ENCODE measurements at regions not wholly inside any gene's neighbourhood (a gene's known extent, or its start where the extent isn't known, plus 50 kb on each side); places are given as distances from the start of the nearest gene placed in this dataset.

- in situ Hi-C loops (cut with HindIII; ENCODE audit: low pct_ligation_motif_present, low sequenced_read_pairs) = no loop called here
- H3K36me3 ChIP-seq (replicated peaks) = no peaks in the 10 kb centered on the region
- no peak for DNase-seq
- H3K27me3 ChIP-seq (replicated peaks) = no peaks in the 10 kb centered on the region
- H3K27ac ChIP-seq = no peak overlapping the region
- no peak for TF ChIP-seq CTCF (IDR thresholded peaks at IDR 0.05; ENCODE audit: low read depth, low read length, missing control alignments)
- no peak overlapping the region for H3K4me3 ChIP-seq (ENCODE audit: low read depth, low read length)
Measured at GRCh38 chr4:157527954-157528353, 307.4 kb downstream of the GRIA2 start.

GRCh38 chr4:157521906-157522305, 301.4 kb downstream of the GRIA2 start:
- H3K27ac ChIP-seq = no peak overlapping the region
- peak; percentile 6 for DNase-seq
- no peaks in the 10 kb centered on the region for H3K36me3 ChIP-seq (replicated peaks)
- TF ChIP-seq CTCF (IDR thresholded peaks at IDR 0.05; ENCODE audit: low read depth, low read length, missing control alignments) = no peak
- in situ Hi-C loops (cut with HindIII; ENCODE audit: low pct_ligation_motif_present, low sequenced_read_pairs) = no loop called here
- H3K27me3 ChIP-seq (replicated peaks) = no peaks in the 10 kb centered on the region
- H3K4me3 ChIP-seq (ENCODE audit: low read depth, low read length) = no peak overlapping the region

GRCh38 chr4:157514711-157515110, 294.2 kb downstream of the GRIA2 start:
- in situ Hi-C loops (cut with HindIII; ENCODE audit: low pct_ligation_motif_present, low sequenced_read_pairs) = no loop called here
- H3K27me3 ChIP-seq (replicated peaks) = no peaks in the 10 kb centered on the region
- no peak overlapping the region for H3K4me3 ChIP-seq (ENCODE audit: low read depth, low read length)
- peak; percentile 45 for TF ChIP-seq CTCF (IDR thresholded peaks at IDR 0.05; ENCODE audit: low read depth, low read length, missing control alignments)
- no peak for DNase-seq
- no peak overlapping the region for H3K27ac ChIP-seq
- no peaks in the 10 kb centered on the region for H3K36me3 ChIP-seq (replicated peaks)

GRCh38 chr4:157509341-157509740, 288.8 kb downstream of the GRIA2 start:
- H3K27ac ChIP-seq = no peak overlapping the region
- in situ Hi-C loops (cut with HindIII; ENCODE audit: low pct_ligation_motif_present, low sequenced_read_pairs) = no loop called here
- no peaks in the 10 kb centered on the region for H3K27me3 ChIP-seq (replicated peaks)
- H3K36me3 ChIP-seq (replicated peaks) = no peaks in the 10 kb centered on the region
- no peak overlapping the region for H3K4me3 ChIP-seq (ENCODE audit: low read depth, low read length)
- DNase-seq = no peak
- no peak for TF ChIP-seq CTCF (IDR thresholded peaks at IDR 0.05; ENCODE audit: low read depth, low read length, missing control alignments)

GRCh38 chr4:157502656-157503055, 282.1 kb downstream of the GRIA2 start:
- Histone ChIP-seq H3K36me3 (replicated peaks) (no peaks in the 10 kb centered on the region), H3K27ac (no peak overlapping the region), H3K4me3 (ENCODE audit: low read depth, low read length) (no peak overlapping the region), H3K27me3 (replicated peaks) (no peaks in the 10 kb centered on the region)
- DNase-seq = no peak
- in situ Hi-C loops (cut with HindIII; ENCODE audit: low pct_ligation_motif_present, low sequenced_read_pairs) = no loop called here
- no peak for TF ChIP-seq CTCF (IDR thresholded peaks at IDR 0.05; ENCODE audit: low read depth, low read length, missing control alignments)

GRCh38 chr4:157459785-157460184, 239.3 kb downstream of the GRIA2 start:
- in situ Hi-C loops (cut with HindIII; ENCODE audit: low pct_ligation_motif_present, low sequenced_read_pairs) = no loop called here
- no peak for TF ChIP-seq CTCF (IDR thresholded peaks at IDR 0.05; ENCODE audit: low read depth, low read length, missing control alignments)
- H3K36me3 ChIP-seq (replicated peaks) = no peaks in the 10 kb centered on the region
- DNase-seq = no peak
- no peak overlapping the region for H3K4me3 ChIP-seq (ENCODE audit: low read depth, low read length)
- no peak overlapping the region for H3K27ac ChIP-seq
- H3K27me3 ChIP-seq (replicated peaks) = no peaks in the 10 kb centered on the region
